ENCODE measurements at regions not wholly inside any gene's neighbourhood (a gene's known extent, or its start where the extent isn't known, plus 50 kb on each side); places are given as distances from the start of the nearest gene placed in this dataset.
"Not testable (repeated sequence)": the region's sequence is repeated elsewhere in the genome, so short reads cannot be mapped to it uniquely, and the experiment has no call there.

DNA sequence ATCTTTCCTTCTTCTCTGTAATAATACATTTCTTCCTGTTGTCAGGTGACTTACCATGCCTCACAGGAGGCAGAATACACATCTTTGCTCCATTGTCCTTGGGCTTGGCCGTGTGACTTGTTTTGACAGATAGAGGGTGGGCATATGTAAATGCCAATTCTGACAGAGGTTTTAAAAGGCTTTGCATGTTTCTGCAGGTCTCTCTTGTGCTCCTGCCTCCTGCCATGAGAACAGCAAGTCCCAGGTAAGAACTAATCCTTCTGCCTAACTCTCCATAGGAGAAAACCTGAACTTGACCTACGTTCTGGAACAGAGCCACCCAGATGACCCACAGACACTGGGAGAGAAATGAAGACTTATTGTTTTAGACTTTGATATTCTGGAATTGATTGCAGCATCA, 88.7 kb upstream of the TNFSF11 start:
- DNase-seq: no peak

DNA sequence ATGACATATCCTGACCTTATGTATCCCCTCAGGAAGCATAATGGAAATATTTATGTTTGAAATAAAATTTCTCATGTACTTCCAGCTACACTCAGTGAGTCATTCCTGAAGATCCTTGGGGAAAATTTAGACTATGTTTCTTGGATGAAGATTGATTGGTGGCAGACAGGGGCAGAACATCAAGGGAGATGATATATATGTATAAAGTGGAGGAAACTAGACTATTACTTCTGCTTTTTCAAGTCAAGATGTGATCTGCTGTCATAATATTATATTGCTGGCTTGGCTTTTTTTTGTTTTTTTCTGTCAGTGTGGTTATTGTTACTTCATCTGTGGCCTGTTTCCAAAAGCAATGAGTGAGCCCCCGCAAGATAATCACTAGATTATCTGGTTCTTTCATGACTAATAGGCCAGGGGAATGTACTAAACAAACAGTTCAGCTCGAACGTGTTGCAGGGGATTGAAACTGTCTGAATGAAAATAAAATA, 87.2 kb upstream of the TNFSF11 start:
- no peak for DNase-seq

DNA sequence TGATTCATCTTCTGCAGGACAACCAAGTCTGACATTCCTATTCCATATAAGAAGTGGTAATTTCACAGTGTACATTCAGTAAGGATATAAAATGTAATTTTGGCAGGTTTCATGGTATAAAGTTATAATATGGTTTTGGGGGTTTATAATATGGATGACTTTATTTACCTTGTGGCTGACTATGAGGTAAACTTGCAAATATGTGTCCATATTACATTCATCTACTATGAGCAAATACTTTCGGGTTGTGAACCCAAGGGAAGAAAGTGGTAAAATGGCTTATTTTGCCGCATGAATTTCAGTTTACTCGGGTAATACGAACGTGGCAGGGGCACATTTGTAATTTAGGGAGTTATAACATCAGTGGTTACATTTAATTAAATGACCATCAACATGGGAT, 86.7 kb upstream of the TNFSF11 start:
- DNase-seq: no peak

DNA sequence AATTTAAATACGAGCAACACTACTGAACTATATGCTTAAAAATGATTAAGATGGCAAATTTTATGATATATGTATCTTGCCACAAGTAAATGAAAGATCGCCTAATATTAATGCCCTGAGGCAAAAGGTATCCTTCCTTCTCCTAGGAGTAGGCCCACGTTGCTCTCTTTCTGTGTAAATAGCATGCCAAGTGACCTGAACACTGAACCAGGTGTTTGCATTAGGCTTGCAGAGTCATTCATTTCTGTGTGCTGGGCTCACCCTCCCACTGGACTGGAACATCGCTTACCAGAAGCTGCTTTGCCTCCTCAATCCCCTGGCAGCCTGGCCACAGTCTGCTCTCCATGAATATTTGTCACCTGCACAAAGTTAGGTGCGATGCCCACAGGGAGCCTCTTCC, 83.3 kb upstream of the TNFSF11 start:
- no peak for DNase-seq

DNA sequence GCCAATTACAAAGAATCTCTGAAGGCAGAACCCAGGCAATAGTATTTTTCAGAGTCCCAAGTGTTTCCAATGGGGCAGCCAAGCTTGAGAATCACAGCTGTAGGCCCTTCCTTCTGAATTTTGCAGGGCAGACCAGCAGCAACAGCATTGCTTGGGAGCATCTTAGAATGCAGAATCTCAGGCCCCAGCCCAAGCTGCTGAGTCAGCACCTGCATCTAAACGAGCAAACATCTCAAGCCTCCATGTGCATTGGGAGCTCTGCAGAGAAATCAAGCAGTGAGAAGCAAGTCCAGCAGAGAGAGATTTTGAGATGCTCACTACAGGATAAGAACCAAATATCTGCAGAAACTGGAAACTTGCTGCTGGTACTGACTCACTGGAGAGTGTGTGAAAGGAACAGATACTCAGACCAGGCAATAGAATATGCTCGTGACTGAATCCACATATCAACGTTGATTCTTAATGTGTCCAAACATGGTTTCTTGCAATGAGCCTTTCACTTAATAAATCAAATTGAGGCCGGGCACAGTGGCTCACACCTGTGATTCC, 81.5 kb upstream of the TNFSF11 start:
- no peak for DNase-seq

DNA sequence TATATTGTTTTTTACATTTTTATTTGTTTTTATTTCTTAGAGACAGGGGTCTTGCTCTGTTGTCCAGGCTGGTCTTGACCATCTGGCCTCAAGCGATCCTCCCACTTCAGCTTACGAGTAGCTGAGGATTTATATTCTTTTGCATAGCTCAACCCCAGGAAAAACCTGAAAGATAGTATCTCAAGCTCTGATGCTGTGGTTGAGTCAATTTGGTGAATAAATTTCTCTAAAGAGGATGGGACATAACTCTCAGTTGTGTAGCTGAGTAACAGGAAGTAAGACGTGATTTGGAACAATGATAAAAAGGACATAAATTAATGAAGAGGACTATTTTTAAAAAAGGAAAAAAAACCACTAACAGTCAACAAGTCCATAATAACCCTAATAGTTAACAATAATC, 79.8 kb upstream of the TNFSF11 start:
- DNase-seq: peak in 1 of 2 donors; percentile 3

DNA sequence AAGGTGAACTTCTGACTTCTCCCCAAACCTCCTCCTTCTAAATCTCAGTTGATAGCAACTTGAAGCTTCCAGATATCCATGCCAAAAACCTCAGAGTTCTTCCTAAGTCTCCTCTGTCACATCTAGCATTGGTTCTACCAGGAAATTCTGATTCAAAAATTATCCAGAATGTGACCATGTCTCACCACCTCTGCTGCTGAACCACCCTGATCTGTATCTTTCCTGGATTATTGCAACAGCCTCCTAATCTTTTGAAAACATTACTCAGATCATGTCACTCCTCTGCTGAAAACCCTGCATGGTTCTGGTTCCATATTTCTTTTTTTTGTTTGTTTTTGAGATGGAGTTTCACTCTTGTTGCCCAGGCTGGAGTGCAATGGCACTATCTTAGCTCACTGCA, 78.7 kb upstream of the TNFSF11 start:
- no peak for DNase-seq

DNA sequence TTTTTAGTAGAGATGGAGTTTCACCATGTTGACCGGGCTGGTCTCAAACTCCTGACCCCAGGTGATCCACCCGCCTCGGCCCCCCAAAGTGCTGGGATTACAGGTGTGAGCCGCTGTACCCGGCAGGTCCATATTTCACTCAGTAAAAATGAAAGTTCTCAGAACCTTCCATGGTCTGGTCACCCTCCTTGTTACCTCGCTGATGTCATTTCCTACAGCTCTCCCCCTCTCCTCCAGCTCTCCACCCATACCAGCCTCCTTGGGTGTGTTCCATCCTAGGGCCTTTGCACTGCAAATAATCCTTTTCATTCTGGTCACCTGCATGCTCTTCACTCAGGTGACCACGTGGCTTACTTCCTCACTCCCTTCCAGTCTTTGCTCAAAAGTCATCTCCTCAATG, 78.2 kb upstream of the TNFSF11 start:
- no peak for DNase-seq

DNA sequence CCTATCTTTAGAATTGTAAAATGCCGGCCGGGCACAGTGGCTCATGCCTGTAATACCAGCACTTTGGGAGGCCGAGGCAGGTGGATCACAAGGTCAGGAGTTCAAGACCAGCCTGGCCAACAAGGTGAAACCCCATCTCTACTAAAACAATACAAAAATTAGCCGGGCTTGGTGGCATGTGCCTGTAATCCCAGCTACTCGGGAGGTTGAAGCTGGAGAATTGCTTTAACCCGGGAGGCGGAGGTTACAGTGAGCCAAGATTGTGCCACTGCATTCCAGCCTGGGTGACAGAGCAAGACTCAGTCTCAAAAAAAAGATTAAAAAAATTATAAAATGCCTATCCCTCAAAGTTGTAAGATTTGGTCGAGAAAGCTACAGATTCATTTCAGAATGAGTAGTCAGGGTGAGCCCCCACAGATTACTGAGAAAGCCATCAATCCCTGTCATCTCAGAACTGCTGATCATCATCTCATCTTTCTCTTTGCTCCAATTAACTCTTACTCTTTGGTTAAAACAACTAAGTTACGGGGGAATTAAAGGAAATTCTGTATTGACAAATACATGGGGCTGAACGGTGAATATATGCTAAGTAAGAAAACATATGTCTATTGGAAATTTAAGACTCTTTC, 76.9 kb upstream of the TNFSF11 start:
- DNase-seq: not testable (repeated sequence)

DNA sequence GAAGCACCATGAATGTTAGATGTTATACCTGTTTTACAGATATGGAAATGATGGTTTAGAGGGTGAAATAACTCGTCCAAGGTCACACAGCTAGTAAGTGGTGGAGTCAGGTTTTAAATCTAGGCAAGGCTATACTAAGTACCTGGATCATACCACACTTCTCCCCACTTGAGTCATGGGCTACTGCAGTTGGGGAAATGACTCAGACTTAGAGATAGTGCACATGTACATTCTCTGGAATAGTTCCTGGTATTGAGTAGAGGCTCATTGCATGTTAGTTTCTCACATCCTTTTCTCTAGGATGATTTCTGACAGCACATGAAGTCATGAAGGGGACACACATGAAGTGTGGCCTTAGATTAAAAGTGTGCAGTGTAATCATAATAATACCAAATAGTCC, 76.2 kb upstream of the TNFSF11 start:
- DNase-seq: no peak

DNA sequence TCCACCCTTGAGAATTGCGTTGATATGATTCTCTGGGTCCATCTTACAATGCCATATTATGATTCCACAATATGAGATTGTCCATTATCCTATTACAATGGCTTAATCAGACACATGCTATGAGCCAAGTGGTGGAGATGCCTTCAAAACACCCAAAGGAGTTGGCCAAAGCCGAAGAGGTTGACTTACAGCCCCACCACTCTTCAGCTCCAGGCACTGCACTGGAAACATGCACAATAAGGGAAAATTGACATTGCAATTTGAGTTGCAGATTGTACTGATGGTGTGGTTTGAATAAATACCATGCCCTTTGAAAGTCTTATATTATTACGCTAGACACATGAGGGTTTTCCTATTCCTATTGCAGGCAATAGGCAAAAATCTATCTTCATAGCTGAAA, 75.4 kb upstream of the TNFSF11 start:
- peak in 1 of 2 donors; percentile 2 for DNase-seq
